ENCODE measurements at regions not wholly inside any gene's neighbourhood (a gene's known extent, or its start where the extent isn't known, plus 50 kb on each side); places are given as distances from the start of the nearest gene placed in this dataset.
"Not testable (repeated sequence)": the region's sequence is repeated elsewhere in the genome, so short reads cannot be mapped to it uniquely, and the experiment has no call there.

GRCh38 chr3:103516950-103517349 is 1082.1 kb downstream of the ZPLD1 start:
- no peaks in the 10 kb centered on the region for H4K20me1 ChIP-seq (ENCODE audit: control insufficient read depth, extremely low read depth, insufficient read depth, low read length)
- TF ChIP-seq EZH2 (IDR thresholded peaks at IDR 0.05; ENCODE audit: low read length) (no peak), CTCF (optimal IDR thresholded peaks at IDR 0.05 in 1 of 3, IDR thresholded peaks at IDR 0.05 in 1 of 3, conservative IDR thresholded peaks at IDR 0.05 in 1 of 3; ENCODE audit: extremely low read depth in 1 of 3, insufficient read depth in 2 of 3, low read length in 3 of 3) (no peak)
- no peak overlapping the region for H3K9ac ChIP-seq (ENCODE audit: control insufficient read depth, extremely low read depth, insufficient read depth, low read length)
- H3K27ac ChIP-seq (ENCODE audit: control insufficient read depth, insufficient read depth, low read length) = no peak overlapping the region
- no peaks in the 10 kb centered on the region for H3K27me3 ChIP-seq (ENCODE audit: control insufficient read depth, extremely low read depth, insufficient read depth, low read length)
- H3K79me2 ChIP-seq (ENCODE audit: control insufficient read depth, insufficient read depth, low read length) = no peaks in the 10 kb centered on the region
- H3K4me3 ChIP-seq (ENCODE audit: control insufficient read depth in 2 of 3, extremely low read depth in 1 of 3, insufficient read depth in 2 of 3, low read depth in 1 of 3, low read length in 3 of 3) = no peak overlapping the region
- H3K9me3 ChIP-seq (ENCODE audit: control insufficient read depth, low read depth, low read length) = no peaks in the 10 kb centered on the region
- FAIRE-seq (no peak), DNase-seq (ENCODE audit: low read depth, low spot score) (no peak)
- H3K4me2 ChIP-seq (ENCODE audit: control insufficient read depth, extremely low read depth, insufficient read depth, low read depth, low read length) = no peak overlapping the region
- no peaks in the 10 kb centered on the region for H3K36me3 ChIP-seq (ENCODE audit: control insufficient read depth in 2 of 2, extremely low read depth in 1 of 2, insufficient read depth in 2 of 2, low read length in 2 of 2)
- H3K4me1 ChIP-seq (ENCODE audit: control insufficient read depth, extremely low read depth, insufficient read depth, low read length) = no peaks in the 10 kb centered on the region
- H2AFZ ChIP-seq (ENCODE audit: control insufficient read depth, low read length) = no peak overlapping the region
- dilution Hi-C loops (cut with MboI; ENCODE audit: extremely low pct_ligation_motif_present, low sequenced_read_pairs) = no loop called here
- H3K9me1 ChIP-seq (ENCODE audit: control insufficient read depth, extremely low read depth, insufficient read depth, low read length) = no peaks in the 10 kb centered on the region

GRCh38 chr3:103531327-103531726 is 1096.5 kb downstream of the ZPLD1 start:
- H3K27me3 ChIP-seq (ENCODE audit: control insufficient read depth, extremely low read depth, insufficient read depth, low read length); H3K9me3 ChIP-seq (ENCODE audit: control insufficient read depth, low read depth, low read length); H3K27ac ChIP-seq (ENCODE audit: control insufficient read depth, insufficient read depth, low read length); DNase-seq (ENCODE audit: low read depth, low spot score); H3K4me2 ChIP-seq (ENCODE audit: control insufficient read depth, extremely low read depth, insufficient read depth, low read depth, low read length); H4K20me1 ChIP-seq (ENCODE audit: control insufficient read depth, extremely low read depth, insufficient read depth, low read length); H3K4me1 ChIP-seq (ENCODE audit: control insufficient read depth, extremely low read depth, insufficient read depth, low read length); H3K4me3 ChIP-seq (ENCODE audit: control insufficient read depth in 2 of 3, extremely low read depth in 1 of 3, insufficient read depth in 2 of 3, low read depth in 1 of 3, low read length in 3 of 3); FAIRE-seq; H2AFZ ChIP-seq (ENCODE audit: control insufficient read depth, low read length); H3K9ac ChIP-seq (ENCODE audit: control insufficient read depth, extremely low read depth, insufficient read depth, low read length); dilution Hi-C loops (cut with MboI; ENCODE audit: extremely low pct_ligation_motif_present, low sequenced_read_pairs); H3K79me2 ChIP-seq (ENCODE audit: control insufficient read depth, insufficient read depth, low read length); H3K36me3 ChIP-seq (ENCODE audit: control insufficient read depth in 2 of 2, extremely low read depth in 1 of 2, insufficient read depth in 2 of 2, low read length in 2 of 2); H3K9me1 ChIP-seq (ENCODE audit: control insufficient read depth, extremely low read depth, insufficient read depth, low read length): not testable (repeated sequence)

GRCh38 chr3:103532986-103533385 is 1098.2 kb downstream of the ZPLD1 start:
- Histone ChIP-seq H3K27ac (ENCODE audit: control insufficient read depth, insufficient read depth, low read length) (no peak overlapping the region), H3K36me3 (ENCODE audit: control insufficient read depth in 2 of 2, extremely low read depth in 1 of 2, insufficient read depth in 2 of 2, low read length in 2 of 2) (no peaks in the 10 kb centered on the region), H4K20me1 (ENCODE audit: control insufficient read depth, extremely low read depth, insufficient read depth, low read length) (no peaks in the 10 kb centered on the region), H3K9ac (ENCODE audit: control insufficient read depth, extremely low read depth, insufficient read depth, low read length) (no peak overlapping the region), H3K79me2 (ENCODE audit: control insufficient read depth, insufficient read depth, low read length) (no peaks in the 10 kb centered on the region), H3K27me3 (ENCODE audit: control insufficient read depth, extremely low read depth, insufficient read depth, low read length) (no peaks in the 10 kb centered on the region), H3K4me1 (ENCODE audit: control insufficient read depth, extremely low read depth, insufficient read depth, low read length) (no peaks in the 10 kb centered on the region), H3K9me1 (ENCODE audit: control insufficient read depth, extremely low read depth, insufficient read depth, low read length) (no peaks in the 10 kb centered on the region), H3K9me3 (ENCODE audit: control insufficient read depth, low read depth, low read length) (no peaks in the 10 kb centered on the region), H3K4me2 (ENCODE audit: control insufficient read depth, extremely low read depth, insufficient read depth, low read depth, low read length) (no peak overlapping the region), H2AFZ (ENCODE audit: control insufficient read depth, low read length) (no peak overlapping the region), H3K4me3 (ENCODE audit: control insufficient read depth in 2 of 3, extremely low read depth in 1 of 3, insufficient read depth in 2 of 3, low read depth in 1 of 3, low read length in 3 of 3) (no peak overlapping the region)
- dilution Hi-C loops (cut with MboI; ENCODE audit: extremely low pct_ligation_motif_present, low sequenced_read_pairs) = no loop called here
- TF ChIP-seq EZH2 (IDR thresholded peaks at IDR 0.05; ENCODE audit: low read length) (no peak), CTCF (optimal IDR thresholded peaks at IDR 0.05 in 1 of 3, IDR thresholded peaks at IDR 0.05 in 1 of 3, conservative IDR thresholded peaks at IDR 0.05 in 1 of 3; ENCODE audit: extremely low read depth in 1 of 3, insufficient read depth in 2 of 3, low read length in 3 of 3) (no peak)
- FAIRE-seq (no peak), DNase-seq (ENCODE audit: low read depth, low spot score) (no peak)
